ENCODE measurements at regions not wholly inside any gene's neighbourhood (a gene's known extent, or its start where the extent isn't known, plus 50 kb on each side); places are given as distances from the start of the nearest gene placed in this dataset.

DNA sequence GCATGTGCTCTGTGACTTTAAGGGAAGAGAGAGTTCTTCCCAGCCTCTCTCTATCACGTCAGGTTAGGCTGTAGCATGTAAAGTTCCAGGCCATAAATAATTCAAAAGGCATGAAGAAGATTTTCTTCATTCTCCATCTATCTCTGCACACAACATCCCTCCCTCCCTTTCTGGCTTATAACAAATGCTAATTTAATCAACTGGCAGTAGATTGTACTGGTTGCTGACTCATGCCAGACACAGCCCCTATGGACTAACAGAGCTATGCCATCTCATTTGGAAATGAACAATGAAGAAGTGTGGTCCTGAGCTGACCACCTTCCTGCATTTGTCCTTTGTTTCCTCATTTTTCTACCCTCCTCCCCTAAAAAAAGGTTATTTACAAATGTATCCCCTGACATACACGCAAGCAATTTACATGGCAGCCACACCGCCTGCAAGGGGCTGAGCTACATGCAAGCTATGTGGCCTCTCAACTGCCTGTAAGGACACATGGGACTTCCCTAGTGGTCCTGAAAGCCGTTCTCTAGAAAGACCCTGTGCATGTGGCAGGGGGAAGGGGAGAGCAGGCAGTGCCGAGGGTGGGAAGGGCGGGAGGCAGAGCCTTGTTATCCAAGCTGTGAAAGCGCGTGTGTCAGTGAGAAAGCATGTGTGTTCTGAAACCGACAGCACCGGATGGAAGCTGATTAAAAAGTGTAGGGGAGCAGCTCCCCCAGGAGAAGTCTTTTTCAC lies 90.9 kb upstream of the KLF7 start:
- DNase-seq (ENCODE audit: extremely low read depth, low read depth), result no peak

DNA sequence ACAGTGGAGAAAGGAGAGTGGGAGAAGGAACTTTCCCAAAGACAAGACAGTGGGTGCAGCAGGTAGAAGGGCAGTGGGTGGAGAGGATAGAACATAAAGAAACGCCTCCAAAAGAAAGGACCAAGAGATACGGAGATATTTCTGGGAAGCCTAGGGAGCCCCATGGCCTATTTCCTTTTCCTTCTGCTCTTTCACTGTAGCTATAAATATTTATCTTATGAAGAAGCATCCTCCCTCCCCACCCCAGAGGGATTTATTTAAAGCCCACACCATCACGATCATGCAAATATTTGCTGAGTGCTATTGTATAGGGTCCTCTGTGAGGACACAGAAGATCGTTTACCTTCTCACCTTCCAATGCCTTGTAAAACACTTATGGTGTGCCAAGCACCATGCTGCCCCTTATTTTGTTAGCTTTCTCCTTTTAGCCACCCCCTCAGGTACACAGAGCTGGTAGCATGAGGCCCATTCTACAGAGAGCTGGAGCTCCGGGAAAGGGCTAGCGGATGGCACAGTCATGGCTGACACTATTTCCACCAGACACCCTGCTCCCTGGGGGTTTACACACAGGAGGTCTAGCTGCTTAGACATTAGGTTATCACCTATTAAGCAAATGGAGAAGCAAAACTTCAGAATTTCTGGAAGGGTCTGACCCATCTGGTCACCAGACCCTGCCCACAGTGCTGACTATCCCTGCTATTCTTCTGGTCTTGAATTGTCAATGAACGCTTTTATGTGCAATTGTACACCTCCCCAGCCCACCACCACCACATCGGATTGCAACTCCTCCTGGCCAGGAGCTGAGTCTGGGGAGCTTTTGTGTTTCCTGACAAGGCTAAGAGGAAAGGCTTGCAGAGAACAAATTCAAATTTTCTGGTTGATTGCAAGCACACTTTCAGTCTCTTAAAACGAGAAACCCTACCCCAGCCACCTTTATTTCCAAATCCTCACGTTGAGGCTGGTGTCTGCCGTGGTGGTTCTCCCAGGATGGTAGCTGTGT lies 91.8 kb upstream of the KLF7 start:
- no peak for DNase-seq (ENCODE audit: extremely low read depth, low read depth)

DNA sequence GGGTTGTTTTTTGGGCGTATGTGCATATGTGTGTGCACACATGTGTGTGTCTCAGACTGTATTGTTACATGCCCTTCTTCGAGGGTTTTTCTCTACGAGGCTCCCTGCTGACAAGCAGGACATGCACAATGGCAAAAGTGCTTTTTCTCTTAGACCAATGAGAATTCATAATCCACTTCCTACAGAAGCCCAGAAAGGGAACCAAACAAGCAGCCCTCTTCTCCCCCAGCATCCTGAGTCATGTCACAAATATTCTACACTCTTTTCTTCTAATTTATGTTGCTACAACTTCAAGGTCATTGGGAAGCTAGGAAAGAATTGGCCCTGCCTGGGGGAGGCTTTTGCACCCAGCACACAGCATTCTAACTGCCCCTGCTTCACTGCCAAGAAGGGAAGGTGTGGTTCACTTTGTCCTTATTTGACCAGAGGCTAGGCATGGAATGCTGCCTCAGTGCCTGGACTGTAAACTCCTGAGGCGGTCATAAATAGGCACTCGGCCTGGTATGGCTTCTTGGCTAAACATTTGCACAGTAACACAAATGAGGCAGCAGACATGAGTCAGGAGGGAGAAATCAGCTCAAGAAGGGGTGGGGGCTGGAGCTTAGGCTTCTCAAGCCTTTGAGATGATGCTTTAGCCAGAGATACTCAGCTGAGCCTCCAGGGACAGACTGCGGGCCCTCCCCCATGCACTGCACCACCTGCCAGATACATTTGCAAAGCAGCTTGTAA lies 92.7 kb upstream of the KLF7 start:
- DNase-seq (ENCODE audit: extremely low read depth, low read depth), result peak; percentile 14

DNA sequence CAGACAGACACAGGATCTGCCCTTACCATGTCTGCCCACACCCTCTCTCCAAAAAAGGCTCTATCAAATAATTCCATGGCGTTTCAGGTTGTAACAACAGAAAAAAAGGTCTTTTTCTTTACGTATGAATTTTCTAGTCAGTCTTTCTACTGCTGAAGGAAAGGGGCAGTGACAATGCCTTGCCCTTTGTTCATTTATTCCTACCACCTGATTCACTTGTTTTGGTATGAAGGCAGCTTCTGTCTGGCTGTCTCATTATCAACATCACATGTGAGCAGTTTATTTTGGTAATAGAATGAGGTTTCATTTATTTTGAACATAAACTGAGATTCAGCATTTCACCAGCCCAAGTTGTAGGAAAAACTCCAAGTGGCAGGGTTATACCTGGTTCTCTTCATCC lies 94.3 kb upstream of the KLF7 start:
- DNase-seq (ENCODE audit: extremely low read depth, low read depth), result no peak

DNA sequence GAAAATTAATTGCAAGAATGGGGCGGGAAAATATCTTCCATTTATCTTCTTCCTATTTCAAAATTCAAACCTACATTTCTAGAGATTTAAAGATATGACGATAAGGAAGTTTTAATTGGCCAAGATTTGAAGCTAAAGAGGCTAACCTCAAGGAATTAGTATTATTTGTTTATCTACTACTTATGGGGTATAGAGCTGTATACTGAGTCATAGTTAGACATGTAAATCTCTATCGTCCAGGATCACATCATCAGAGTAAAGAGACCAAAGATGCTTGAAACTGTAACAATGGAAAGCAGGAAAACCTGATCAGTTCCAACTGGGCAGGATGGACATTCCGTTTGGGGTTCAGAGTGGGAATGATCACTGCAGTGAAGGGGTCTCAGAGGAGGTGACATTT lies 95.2 kb upstream of the KLF7 start:
- DNase-seq (ENCODE audit: extremely low read depth, low read depth), result no peak

DNA sequence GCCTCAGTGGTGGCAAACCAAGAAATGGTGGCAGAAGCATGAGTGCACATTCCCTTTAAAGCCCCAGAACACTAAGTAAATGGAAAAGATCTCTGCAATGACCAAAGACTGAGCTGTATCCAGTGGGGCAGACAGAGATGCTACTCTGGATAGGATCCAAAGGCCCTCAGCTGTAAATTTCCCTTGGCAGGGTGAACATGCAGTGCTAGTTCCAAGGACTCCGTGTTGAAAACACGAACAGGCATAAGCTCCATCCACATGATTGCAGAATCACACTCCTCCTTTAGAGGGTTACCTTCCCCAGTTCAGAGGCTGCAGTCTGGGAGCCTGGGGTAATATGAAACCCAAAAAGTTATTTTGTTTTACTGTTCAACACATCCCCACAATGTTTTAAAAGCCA lies 98.6 kb upstream of the KLF7 start:
- no peak for DNase-seq (ENCODE audit: extremely low read depth, low read depth)

DNA sequence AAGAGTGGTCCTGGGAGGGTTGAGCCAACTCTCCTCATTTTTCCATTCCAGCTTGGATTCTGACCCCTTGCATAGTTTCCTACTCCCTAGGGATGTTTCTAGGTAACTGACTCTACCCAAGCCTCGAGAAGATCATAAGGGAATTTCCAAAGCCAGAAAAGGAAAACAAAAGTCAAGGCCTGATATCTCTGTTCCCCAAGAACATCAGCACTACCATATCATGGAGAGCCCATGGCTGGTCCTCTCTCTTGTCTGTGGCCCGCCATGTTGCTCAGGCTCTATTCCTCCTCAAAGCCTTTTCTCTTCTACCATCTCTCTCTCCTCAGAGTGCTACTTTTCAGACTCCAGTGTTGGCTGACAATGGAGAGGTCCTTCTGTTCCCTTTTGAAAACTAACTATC lies 99.6 kb upstream of the KLF7 start:
- DNase-seq (ENCODE audit: extremely low read depth, low read depth), result no peak

DNA sequence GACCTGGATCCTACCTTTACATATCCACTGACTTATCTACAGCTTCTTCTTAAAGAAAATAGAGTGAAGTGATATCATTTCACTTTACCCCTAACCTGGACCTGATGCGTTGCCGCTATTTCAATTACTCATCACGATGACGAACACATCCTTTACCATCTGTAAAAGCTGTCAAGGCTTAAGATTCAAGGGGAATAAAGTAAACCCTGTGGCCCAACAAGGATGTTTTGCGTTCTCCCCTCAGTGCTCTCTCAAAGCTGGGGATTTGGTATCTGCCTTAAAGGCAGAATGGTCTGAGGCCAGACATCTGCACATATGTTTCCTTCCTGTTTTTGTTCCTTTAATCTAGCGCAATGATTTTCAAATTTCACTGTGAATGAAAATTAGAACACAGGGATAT lies 100.1 kb upstream of the KLF7 start:
- no peak for DNase-seq (ENCODE audit: extremely low read depth, low read depth)

DNA sequence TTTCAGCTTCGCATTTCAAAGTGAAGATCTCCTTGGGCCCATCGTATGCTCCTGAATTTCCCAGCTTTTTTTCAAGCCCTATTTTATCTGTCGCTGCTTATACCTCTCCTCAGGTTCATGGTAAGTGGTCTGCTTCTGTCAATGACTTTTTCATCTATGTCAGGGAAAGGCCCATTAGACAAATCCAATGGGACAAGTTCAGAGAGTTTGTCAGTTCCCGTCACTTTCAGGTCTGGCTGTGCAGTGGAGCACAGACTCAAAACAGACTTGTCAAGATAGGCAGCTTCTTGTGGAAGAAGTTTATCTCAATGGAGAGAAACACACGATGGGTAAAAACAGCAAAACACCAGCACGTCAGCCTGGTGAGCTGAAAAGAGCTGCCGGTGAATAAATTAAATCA lies 100.9 kb upstream of the KLF7 start:
- no peak for DNase-seq (ENCODE audit: extremely low read depth, low read depth)

DNA sequence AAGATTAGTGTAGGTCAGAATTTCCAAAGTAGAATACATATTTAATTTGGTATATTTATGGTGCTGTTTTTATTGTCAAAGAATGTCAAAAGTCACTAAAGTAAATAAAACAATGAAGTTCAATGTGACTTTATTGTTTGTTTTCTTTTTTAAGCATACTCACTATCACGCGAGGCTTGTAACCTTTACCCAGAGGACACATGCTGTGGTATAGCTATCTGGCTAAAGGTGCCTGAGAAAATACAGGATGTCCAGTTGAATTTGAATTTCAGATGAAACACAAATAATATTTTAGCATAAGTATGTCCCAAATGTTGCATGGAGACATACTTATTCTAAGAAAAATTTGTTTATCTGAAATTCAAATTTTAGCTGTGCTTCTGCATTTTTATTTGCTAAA lies 103.3 kb upstream of the KLF7 start:
- no peak for DNase-seq (ENCODE audit: extremely low read depth, low read depth)

DNA sequence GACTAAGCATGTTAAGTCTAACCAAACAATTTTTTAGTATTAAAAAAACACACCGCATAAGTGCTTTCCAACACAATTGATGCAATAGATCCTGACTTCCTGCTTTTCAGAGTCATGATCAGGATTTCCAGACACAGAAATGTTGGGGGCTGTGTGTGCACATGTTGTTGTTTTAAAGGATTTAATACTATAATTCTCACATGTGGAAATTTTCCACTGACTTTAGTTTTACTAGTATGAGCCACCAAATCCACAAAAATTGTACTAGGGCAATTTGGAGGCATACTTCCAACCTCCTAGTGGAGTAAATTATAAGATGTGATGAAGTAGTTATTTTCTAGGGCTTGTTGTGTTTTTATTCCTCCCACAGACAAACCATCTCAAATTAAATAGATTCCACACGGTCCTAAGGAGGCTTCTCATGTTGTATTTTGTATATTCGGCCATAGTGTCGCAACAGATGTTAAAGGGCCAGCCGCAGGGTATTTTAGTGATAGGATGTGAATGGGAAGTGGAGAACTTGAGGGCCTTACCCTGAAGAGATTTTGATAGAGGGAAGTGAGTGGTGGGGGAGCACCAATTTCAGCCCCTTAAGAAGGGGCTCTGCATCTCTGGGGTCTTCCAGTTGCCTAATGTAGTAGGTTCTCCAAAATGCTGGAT lies 108.9 kb upstream of the KLF7 start:
- no peak for DNase-seq (ENCODE audit: extremely low read depth, low read depth)

DNA sequence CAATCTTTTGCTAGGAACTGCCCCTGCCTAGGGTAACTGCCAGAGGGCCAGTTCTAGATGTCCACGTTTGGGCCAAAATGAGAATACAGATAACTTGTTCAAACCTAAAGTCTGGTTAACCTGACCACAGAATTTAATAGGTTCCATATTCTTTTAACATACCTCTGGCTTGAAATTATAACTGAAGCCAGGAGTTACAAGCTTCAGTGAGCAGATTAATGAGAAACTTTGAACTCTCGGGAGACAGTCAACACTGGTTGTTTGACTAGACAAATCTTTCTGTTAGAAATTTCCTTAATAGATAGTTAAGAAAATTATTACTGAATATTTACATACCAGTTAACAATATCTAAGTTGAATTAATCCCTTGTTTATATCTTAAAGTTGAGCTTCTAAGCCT lies 110.0 kb upstream of the KLF7 start:
- no peak for DNase-seq (ENCODE audit: extremely low read depth, low read depth)

DNA sequence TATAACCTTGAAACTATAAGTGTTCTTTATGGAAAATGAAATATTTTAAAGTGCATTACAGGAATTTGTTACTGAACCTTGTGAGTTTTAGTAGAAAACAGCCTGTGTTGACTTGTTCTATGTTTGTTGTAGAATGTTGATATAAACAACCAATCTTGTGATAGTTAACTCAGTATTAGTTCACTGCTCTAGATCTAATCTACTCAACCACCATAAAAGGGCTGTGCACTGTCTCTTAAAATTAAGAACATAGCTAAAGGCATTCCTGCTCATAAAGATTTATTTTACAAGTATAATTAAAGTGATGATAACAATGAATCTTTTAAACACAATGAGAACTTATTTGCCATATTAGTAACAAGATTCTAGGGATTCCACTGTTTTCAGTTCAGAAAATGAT lies 110.5 kb upstream of the KLF7 start:
- DNase-seq (ENCODE audit: extremely low read depth, low read depth), result no peak

DNA sequence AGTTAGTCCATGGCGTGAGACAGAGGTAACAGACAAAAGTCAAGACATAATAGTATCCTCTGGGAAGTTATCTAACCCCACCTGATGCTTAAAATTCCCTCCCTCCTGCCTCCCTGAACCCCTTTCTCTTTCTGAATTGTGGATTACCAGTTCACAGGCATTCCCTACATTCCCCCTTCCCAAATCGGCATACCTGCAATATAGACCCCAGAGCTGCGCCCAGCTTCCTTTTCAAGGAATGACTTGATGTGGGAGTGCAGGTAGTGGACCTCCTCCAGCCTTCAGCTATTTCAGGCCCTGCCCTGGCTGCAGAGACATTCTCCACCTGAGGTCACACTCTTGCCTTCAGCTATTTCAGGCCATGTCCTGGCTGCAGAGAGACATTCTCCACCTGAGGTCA lies 111.1 kb upstream of the KLF7 start:
- DNase-seq (ENCODE audit: extremely low read depth, low read depth), result no peak

DNA sequence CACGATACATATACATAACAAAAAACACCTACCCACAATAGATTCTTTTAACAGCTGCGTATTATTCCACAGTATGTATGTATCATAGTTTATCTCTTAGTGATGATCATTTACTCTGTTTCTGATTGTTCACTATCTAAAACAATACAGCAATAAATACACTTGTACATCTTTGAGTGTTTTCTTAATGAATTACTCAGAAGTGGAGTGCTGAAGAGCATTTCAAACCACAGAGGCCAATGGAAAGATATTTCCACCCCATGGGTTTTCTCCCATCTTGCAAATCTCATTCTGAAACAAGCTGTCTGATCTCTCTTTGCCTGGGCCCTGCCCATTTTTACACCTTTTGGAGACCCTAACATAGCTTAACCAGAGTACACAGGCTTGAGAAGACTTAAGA lies 113.8 kb upstream of the KLF7 start:
- DNase-seq (ENCODE audit: extremely low read depth, low read depth), result no peak

DNA sequence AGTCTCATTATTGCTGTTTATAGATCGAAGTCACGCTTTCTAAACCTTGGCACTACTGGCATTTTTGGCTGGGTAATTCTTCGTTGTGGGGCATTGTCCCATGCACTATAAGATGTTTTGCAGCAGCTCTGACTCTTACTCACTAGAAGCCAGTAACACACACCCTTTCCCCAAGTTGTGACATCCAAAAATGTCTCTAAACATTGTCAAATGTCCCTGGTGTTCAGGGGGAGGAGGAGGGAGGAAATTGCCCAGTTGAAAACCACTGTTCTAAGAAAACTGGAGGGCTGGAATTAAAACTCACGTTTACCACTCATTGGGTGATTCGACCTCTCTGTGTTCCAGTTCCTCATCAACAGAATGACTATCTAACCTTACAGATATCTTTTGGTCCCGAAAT lies 115.7 kb upstream of the KLF7 start:
- no peak for DNase-seq (ENCODE audit: extremely low read depth, low read depth)

DNA sequence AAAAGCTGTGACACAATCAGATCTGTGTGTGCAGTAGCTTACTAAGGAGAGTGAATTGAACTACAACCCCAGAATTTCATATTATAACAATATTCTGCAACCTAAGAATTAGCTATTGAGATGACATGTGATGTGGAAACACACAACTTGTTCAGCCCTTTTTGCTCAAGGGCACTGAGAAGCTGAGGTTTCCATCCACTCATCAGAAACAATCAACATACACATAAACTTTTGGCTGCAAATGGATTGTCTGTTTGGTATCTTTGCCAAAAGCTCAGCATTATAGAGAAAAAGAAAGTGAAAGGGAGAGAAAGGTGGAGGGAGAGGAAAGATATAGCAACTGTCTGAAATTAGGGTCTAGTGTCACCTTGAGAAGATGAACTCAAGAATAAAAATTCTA lies 117.2 kb upstream of the KLF7 start:
- no peak for DNase-seq (ENCODE audit: extremely low read depth, low read depth)

DNA sequence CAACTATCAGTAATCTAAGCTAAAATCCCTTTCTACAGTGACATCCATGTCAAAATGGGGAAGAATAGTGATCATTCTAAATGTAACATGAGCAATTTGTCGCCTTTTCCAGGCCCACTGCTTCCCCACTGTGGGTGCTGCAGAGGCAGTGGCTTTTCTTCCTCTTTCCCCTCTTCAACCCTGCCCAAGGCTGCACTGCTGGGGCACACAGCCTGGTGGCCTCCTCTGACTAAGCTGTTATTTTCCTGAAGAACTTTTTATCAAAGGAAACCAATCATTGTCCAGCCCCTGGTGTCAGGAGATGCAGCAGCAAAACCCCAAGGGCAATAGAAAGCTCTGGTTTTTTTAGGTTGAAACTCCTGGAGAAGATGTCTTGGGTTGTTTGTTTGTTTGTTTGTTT lies 117.6 kb upstream of the KLF7 start:
- DNase-seq (ENCODE audit: extremely low read depth, low read depth), result no peak

DNA sequence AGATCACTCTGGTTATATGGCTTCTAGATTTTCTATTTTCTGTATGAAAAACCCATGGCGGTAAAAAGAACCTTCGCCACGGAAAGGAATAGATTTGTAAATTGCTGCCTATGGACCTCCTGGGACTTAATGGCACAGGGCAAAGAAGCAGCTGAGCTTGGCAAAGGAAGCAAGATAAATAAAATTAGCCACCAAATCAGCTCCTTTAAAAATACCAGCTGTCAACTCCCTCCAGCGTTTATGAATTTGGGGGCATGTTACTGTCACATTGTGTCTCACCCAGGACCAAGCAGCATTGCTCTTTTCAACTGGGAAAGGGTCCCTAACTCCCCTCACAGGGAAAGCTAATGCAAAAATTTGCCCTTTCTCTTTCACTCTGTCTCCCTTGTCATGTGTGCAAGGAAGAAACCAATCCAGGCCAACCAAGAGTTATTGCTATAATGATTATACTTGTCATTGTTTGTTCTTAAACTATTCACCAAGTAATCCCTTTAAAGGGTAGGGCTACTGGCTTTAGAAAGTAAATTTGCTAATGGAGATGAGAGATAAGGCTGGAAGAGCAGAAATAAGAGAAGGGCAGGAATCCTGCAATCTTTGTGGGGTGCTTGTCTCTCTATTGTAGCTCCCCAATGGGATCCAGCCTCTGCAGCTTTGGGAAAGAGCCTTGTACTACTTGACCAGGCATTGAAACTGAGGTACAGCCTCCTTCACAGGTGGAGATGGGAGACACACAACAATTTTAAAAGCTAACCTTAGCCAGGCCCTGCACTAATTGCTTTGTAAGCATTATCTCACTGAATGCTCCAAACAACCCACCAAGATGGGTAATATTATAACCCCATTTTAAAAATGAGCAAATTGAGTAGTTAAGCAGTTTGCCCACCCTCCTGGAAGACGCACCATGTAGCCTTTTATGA lies 119.1 kb upstream of the KLF7 start:
- DNase-seq (ENCODE audit: extremely low read depth, low read depth), result no peak

DNA sequence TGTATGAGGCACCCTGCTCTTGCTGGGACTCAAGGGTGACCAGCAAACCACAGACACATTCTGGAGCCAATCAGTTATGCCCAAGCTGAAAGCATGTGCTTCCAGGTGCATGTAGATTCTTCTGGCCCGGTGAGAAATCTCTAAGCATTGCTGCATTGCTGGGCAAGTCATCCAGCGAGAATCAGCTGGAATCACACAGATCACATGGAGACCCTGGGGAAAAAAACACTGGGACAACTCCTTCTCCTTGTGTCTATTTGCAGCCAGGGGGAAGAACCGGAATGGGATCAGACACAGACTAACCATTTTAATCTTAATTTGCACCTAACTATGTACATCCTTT lies 119.7 kb upstream of the KLF7 start:
- DNase-seq (ENCODE audit: extremely low read depth, low read depth), result no peak

All from NCI-H460 (cell line).